ENCODE measurements at regions not wholly inside any gene's neighbourhood (a gene's known extent, or its start where the extent isn't known, plus 50 kb on each side); places are given as distances from the start of the nearest gene placed in this dataset.

DNA sequence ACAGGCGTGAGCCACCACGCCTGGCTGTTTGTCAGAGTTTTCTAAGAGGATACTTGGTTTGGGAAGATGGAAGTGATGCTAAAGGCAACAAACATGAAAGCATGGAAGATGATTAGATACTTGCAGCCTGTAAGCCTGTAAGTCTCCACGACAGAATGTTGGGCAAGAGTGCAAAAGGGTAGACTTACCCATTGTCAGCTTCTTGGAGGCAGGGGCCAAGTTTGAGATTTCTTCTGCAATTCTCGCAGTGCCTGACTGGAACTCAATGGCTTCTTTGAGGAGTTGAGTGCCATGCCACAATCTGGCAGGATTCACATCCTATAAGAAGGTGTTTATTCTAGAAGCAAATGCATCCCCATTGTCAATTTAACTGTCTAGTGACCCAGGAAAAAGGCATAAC is 70.1 kb upstream of the EFEMP1 start:
- TF ChIP-seq, protein P1, sequence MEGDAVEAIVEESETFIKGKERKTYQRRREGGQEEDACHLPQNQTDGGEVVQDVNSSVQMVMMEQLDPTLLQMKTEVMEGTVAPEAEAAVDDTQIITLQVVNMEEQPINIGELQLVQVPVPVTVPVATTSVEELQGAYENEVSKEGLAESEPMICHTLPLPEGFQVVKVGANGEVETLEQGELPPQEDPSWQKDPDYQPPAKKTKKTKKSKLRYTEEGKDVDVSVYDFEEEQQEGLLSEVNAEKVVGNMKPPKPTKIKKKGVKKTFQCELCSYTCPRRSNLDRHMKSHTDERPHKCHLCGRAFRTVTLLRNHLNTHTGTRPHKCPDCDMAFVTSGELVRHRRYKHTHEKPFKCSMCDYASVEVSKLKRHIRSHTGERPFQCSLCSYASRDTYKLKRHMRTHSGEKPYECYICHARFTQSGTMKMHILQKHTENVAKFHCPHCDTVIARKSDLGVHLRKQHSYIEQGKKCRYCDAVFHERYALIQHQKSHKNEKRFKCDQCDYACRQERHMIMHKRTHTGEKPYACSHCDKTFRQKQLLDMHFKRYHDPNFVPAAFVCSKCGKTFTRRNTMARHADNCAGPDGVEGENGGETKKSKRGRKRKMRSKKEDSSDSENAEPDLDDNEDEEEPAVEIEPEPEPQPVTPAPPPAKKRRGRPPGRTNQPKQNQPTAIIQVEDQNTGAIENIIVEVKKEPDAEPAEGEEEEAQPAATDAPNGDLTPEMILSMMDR (IDR thresholded peaks at IDR 0.05; ENCODE audit: low read depth, low read length): no peak
- no peak for DNase-seq (ENCODE audit: extremely low read depth, low read depth)

DNA sequence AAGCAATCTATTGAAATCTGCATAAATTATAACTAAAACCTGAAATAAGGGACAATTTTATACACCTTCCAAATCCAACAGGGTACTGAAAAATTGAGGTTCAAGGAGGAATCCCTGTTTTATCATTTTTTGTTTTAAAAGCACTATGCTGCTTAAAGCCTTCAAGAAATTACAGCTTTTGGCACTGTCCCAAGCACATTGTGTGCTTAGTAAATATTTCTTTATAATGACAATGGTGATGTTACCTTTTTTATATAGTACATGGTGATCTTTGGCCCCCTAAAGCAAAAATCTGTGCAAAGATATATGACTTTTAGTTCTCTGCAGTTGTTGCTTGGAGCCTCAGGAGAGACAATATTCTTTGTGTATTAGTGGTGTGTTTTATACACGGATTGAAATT is 71.6 kb upstream of the EFEMP1 start:
- TF ChIP-seq, protein P1 (IDR thresholded peaks at IDR 0.05; ENCODE audit: low read depth, low read length): no peak
- DNase-seq (ENCODE audit: extremely low read depth, low read depth): no peak

DNA sequence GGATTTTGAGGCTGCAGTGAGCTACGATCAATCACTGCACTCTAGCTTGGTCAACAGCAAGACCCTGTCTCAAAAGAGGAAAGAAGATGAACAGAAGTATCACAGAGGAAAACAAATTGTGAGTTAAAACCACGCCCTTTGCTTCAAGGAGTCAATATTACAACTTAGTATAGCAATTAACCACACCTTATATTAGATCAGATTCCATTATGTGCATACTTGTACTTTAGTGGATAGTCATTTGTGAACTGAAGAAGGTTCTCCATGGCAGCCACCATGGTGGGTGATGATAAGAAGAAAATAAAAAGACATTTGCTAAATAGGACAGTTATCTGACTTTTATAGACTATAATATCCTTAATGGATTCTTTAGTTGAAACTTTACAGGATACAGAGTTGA is 72.3 kb upstream of the EFEMP1 start:
- DNase-seq (ENCODE audit: extremely low read depth, low read depth): no peak
- TF ChIP-seq, protein P1 (IDR thresholded peaks at IDR 0.05; ENCODE audit: low read depth, low read length): no peak

DNA sequence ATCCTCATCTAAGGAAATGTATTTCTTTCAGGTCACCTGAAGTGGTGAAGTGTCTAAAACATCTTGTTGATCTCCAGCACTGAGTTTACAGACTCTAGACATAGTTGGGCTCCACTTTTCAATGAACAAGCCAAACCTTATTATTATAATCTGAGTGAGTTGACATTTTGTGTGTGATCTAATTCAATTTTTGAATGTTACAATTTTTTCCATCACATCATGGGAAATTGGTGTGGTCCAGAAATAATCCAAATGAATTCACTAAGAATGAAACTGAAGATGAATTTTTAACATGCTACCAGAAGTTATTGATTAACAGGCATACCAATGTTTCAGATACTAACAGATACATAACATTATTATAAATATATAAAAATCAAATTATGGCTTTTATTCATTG is 75.6 kb upstream of the EFEMP1 start:
- TF ChIP-seq, protein P1 (IDR thresholded peaks at IDR 0.05; ENCODE audit: low read depth, low read length): no peak

DNA sequence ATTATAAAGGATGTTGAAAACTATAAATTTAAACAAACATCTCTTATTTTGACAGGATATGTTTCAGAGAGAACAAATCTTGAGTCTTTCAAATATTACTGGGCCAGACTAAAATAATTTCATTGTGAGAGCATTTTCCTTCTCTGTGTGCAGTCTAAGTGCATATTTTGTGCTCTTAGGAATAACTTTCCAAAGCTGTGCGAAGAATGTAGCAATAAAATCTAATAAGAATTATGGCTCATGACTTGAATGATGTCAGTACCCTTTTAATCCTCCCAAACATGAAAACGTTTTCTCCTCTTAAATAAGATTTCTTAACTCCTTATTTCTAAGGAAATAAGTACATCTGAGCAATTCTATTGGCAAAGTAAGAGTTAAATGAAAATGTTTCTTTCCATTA is 76.2 kb upstream of the EFEMP1 start:
- TF ChIP-seq, protein P1 (IDR thresholded peaks at IDR 0.05; ENCODE audit: low read depth, low read length): no peak

More for the DNA sequence above, 75.6 kb upstream of the EFEMP1 start:
- DNase-seq (ENCODE audit: extremely low read depth, low read depth): no peak

DNA sequence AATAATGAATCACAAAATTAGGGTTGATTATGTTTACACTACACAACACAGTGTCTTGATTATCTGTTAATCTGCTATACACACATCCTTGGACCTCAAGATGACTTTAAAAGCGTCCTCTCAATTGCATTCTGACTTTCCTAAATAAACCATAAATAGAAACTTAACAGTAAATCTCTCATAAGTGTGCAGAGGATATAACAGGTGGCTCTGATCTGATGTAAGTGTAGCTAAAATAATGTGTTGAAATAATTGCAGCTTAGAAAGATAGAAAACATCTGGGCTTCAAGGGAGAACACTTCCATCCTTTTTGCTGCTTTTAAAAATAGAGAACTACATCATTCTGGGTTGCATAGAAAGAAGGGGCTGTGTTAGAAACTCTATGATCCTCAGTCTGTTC is 78.4 kb upstream of the EFEMP1 start:
- DNase-seq (ENCODE audit: extremely low read depth, low read depth): no peak
- TF ChIP-seq, protein P1 (IDR thresholded peaks at IDR 0.05; ENCODE audit: low read depth, low read length): no peak

More for the DNA sequence above, 76.2 kb upstream of the EFEMP1 start:
- DNase-seq (ENCODE audit: extremely low read depth, low read depth): no peak

DNA sequence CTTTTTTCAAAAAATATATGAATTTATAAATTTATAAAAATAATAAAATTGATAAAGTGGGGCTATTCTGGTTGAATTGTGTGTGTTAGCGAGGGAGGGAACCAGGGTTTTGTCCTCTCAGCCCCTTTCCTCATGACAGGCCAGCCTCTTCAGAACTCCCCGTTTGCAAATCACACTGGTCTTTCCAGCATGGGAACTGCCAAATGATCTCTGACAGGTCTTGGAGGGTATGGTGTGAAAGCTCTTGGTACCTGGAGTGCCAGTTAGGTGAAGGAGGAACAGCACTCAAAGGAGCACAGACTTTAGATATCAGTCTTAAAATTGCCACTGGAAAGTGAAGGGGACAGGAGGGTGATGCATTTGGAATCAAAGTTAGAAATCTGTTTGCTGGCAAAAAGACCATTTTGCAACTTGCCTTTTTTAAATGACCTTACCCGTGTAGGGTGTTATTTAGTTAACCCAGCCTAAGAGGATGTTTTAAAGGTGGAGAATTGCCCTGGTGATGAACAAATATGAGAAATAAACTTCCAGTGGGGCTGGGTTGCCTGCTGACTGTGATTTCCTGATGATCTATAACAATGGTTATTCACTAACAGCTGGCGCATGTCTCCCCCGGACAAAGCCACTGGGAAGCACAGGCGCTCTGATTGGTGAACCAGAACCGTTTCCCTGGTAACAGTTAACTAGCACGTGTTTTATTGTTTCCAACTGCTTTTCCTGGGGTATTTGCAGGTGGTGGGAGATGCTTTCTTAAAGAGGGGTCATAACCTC is 85.3 kb upstream of the EFEMP1 start:
- peak; percentile 78 for DNase-seq (ENCODE audit: extremely low read depth, low read depth)
- TF ChIP-seq, protein P1 (IDR thresholded peaks at IDR 0.05; ENCODE audit: low read depth, low read length): no peak
